GM21423 (cell line): ENCODE measurements at regions not wholly inside any gene's neighbourhood (a gene's known extent, or its start where the extent isn't known, plus 50 kb on each side); places are given as distances from the start of the nearest gene placed in this dataset.
"Not testable (repeated sequence)": the region's sequence is repeated elsewhere in the genome, so short reads cannot be mapped to it uniquely, and the experiment has no call there.

ENCODE experiments used
- ATAC-seq: cut with Tn5 transposase; IDR thresholded peaks from one replicate; pipeline ENCODE4 v1.9.1; 2021; ENCODE audit warnings: mild to moderate bottlenecking, moderate library complexity; ENCODE audit not compliant: unreplicated experiment

- ATAC-seq: no peak
These were observed 732.8 kb upstream of the FRG1 start for GRCh38 chr4:189207872-189208271.

- ATAC-seq: no peak
These were observed 725.1 kb upstream of the FRG1 start for GRCh38 chr4:189215574-189215973.

GRCh38 chr4:189221691-189222090, 719.0 kb upstream of the FRG1 start:
- ATAC-seq: no peak

GRCh38 chr4:189228726-189229125, 711.9 kb upstream of the FRG1 start:
- no peak for ATAC-seq

GRCh38 chr4:189232274-189232673, 708.4 kb upstream of the FRG1 start:
- no peak for ATAC-seq

- not testable (repeated sequence) for ATAC-seq
These were observed 706.9 kb upstream of the FRG1 start for GRCh38 chr4:189233754-189234153.

GRCh38 chr4:189234948-189235347, 705.7 kb upstream of the FRG1 start:
- not testable (repeated sequence) for ATAC-seq

- ATAC-seq: no peak
These were observed 705.1 kb upstream of the FRG1 start for GRCh38 chr4:189235599-189235998.

GRCh38 chr4:189236321-189236720, 704.4 kb upstream of the FRG1 start:
- ATAC-seq: not testable (repeated sequence)

GRCh38 chr4:189237340-189237739, 703.3 kb upstream of the FRG1 start:
- no peak for ATAC-seq

- no peak for ATAC-seq
These were observed 685.0 kb upstream of the FRG1 start for GRCh38 chr4:189255636-189256035.

- ATAC-seq: no peak
These were observed 679.2 kb upstream of the FRG1 start for GRCh38 chr4:189261475-189261874.

GRCh38 chr4:189265515-189265914, 675.2 kb upstream of the FRG1 start:
- no peak for ATAC-seq

GRCh38 chr4:189267312-189267965, 673.2 kb upstream of the FRG1 start:
- ATAC-seq: no peak

GRCh38 chr4:189278597-189279165, 662.0 kb upstream of the FRG1 start:
- ATAC-seq: no peak

GRCh38 chr4:189279188-189279587, 661.5 kb upstream of the FRG1 start:
- no peak for ATAC-seq

- no peak for ATAC-seq
These were observed 655.3 kb upstream of the FRG1 start for GRCh38 chr4:189285377-189285776.

- no peak for ATAC-seq
These were observed 648.7 kb upstream of the FRG1 start for GRCh38 chr4:189291939-189292338.

- no peak for ATAC-seq
These were observed 647.2 kb upstream of the FRG1 start for GRCh38 chr4:189293459-189293858.

GRCh38 chr4:189294574-189294973, 646.1 kb upstream of the FRG1 start:
- ATAC-seq: no peak

- no peak for ATAC-seq
These were observed 641.0 kb upstream of the FRG1 start for GRCh38 chr4:189299706-189300105.

GRCh38 chr4:189301692-189302091, 639.0 kb upstream of the FRG1 start:
- no peak for ATAC-seq

GRCh38 chr4:189302719-189303118, 638.0 kb upstream of the FRG1 start:
- ATAC-seq: no peak
